Testis (tissue), 2 donors: ENCODE measurements at regions not wholly inside any gene's neighbourhood (a gene's known extent, or its start where the extent isn't known, plus 50 kb on each side); places are given as distances from the start of the nearest gene placed in this dataset.

Experiments
- CTCF ChIP-seq, 3 experiments: fragments of 450-650 bp in 2 of 3; fragments of 200-600 bp in 1 of 3; sonication (generic) in 1 of 3; IDR thresholded peaks; one replicate each; pipeline ENCODE4 v1.5.1; 2016 to 2019; ENCODE audit warnings: antibody characterized with exemption in 3 of 3, mild to moderate bottlenecking in 2 of 3, moderate library complexity in 1 of 3
- POLR2A ChIP-seq: fragments of 450-650 bp; IDR thresholded peaks from one replicate; pipeline ENCODE4 v1.6.1; 2017; ENCODE audit warnings: antibody characterized with exemption, mild to moderate bottlenecking, moderate library complexity

GRCh38 chr7:124088590-124088989 is 55.7 kb upstream of the TMEM229A start:
- TF ChIP-seq POLR2A (no peak), CTCF (IDR thresholded peaks at IDR 0.05) (no peak)
